ENCODE measurements at regions not wholly inside any gene's neighbourhood (a gene's known extent, or its start where the extent isn't known, plus 50 kb on each side); places are given as distances from the start of the nearest gene placed in this dataset.

DNA sequence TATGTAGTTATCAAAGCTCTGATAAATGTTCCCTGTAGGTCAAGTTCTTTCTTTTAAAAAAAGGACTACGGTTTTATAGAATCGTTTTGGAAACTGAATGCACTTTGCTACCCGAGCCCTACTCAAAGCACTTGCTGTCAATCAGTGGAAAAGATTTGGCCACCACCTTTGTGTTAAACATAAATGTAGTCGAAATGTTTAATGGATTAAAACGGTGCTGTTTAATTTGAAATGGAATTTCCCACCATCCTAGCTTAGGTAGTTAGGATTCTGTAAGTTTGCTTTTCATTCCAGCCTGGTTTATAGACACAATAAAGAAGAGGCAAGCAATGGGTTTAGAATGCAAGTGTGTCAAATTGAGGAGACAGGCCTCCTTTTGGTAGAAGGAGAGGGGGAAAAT, 69.4 kb upstream of the MMADHC start:
- Histone ChIP-seq H2BK15ac (ENCODE audit: low read depth, low read length) (no peak overlapping the region), H2AK5ac (ENCODE audit: insufficient read length, low read length) (no peak overlapping the region), H4K5ac (ENCODE audit: insufficient read length, low read depth, low read length) (no peak overlapping the region), H3K9me3 (ENCODE audit: control insufficient read depth, low read depth, low read length) (no peaks in the 10 kb centered on the region), H2BK5ac (ENCODE audit: insufficient read length, low read length) (no peak overlapping the region), H2BK120ac (ENCODE audit: low read depth, low read length, poor library complexity, severe bottlenecking) (no peak overlapping the region), H4K8ac (replicated peaks; ENCODE audit: insufficient read length, low read depth, low read length) (no peak overlapping the region), H2BK12ac (ENCODE audit: insufficient read length, low read depth, low read length) (no peak overlapping the region), H3K9ac (ENCODE audit: extremely low read depth, insufficient read length, low read length) (no peak overlapping the region), H4K91ac (ENCODE audit: insufficient read length, low read depth, low read length) (no peak overlapping the region), H3K23ac (ENCODE audit: insufficient read length, low read depth, low read length) (no peak overlapping the region), H3K4ac (ENCODE audit: low read depth, low read length) (no peak overlapping the region), H3K18ac (ENCODE audit: insufficient read length, low read depth, low read length) (no peak overlapping the region), H3K14ac (ENCODE audit: insufficient read depth, low read length) (no peak overlapping the region), H3K27ac (ENCODE audit: insufficient read length, low read depth, low read length) (no peak overlapping the region), H3K79me1 (ENCODE audit: insufficient read depth, low read depth, low read length, poor library complexity, severe bottlenecking) (no peaks in the 10 kb centered on the region), H3K56ac (ENCODE audit: insufficient read length, low read depth, low read length) (no peak overlapping the region), H3K27me3 (ENCODE audit: insufficient read depth, low read length) (no peaks in the 10 kb centered on the region), H3K4me1 (ENCODE audit: insufficient read depth, low read length) (no peaks in the 10 kb centered on the region; the same call in 1 of the 2 replicates), H2AFZ (ENCODE audit: low read length) (no peak overlapping the region), H3K23me2 (ENCODE audit: insufficient read length, low read depth, low read length, poor library complexity, severe bottlenecking) (no peaks in the 10 kb centered on the region), H3K79me2 (ENCODE audit: insufficient read depth, low read length) (no peaks in the 10 kb centered on the region), H4K20me1 (ENCODE audit: control insufficient read depth, insufficient read depth, insufficient read length) (no peaks in the 10 kb centered on the region), H3K4me2 (ENCODE audit: insufficient read depth, insufficient read length, low read length) (no peak overlapping the region), H3T11ph (ENCODE audit: low read length) (no peak overlapping the region), H2BK20ac (ENCODE audit: low read depth, low read length, poor library complexity, severe bottlenecking) (no peak overlapping the region)
- no peak overlapping the region for H3K4me3 Mint-ChIP-seq
- DNase-seq: no peak
- no CpG with 5 or more reads among the region's 5 CpGs for WGBS (ENCODE audit: extremely low coverage, insufficient read length, low lambda C conversion rate)
- H3K27ac Mint-ChIP-seq: no peak overlapping the region
- no peaks in the 10 kb centered on the region; a peak in 2 of 7 replicates for H3K36me3 Mint-ChIP-seq (ENCODE audit: insufficient read depth in 1 of 3, low read depth in 3 of 3)
- no peak for TF ChIP-seq CTCF (conservative IDR thresholded peaks at IDR 0.05)
- H3K27me3 Mint-ChIP-seq (ENCODE audit: low read depth): no peaks in the 10 kb centered on the region
- peaks cover 4% of the 10 kb centered on the region in 2 experiments; a peak in 2 of 5 replicates for H3K9me3 Mint-ChIP-seq
- peaks cover 4 to 5% of the 10 kb centered on the region in 2 experiments; a peak in 1 of 4 replicates for H3K4me1 Mint-ChIP-seq
